Panc1 (cell line): ENCODE measurements at regions not wholly inside any gene's neighbourhood (a gene's known extent, or its start where the extent isn't known, plus 50 kb on each side); places are given as distances from the start of the nearest gene placed in this dataset.

Experiments
- ATAC-seq: fragments of 200-7000 bp; cut with Tn5 transposase; 2 replicates; pipeline ENCODE4 v1.9.1; 2020; ENCODE audit warnings: mild to moderate bottlenecking, moderate library complexity
- BruUV-seq: library from RNA; stranded (reverse); fragments of 400-500 nt; replicated peaks from 2 replicates; lab custom pipeline; 2021; lab: Mats Ljungman, UMichigan
- CTCF ChIA-PET: fragments of 300-600 bp; sonication (Branson Sonifier 250); formaldehyde crosslinking; loops from one replicate; lab custom pipeline; 2022; ENCODE audit warnings: antibody characterized with exemption; lab: Charles Lee
- POLR2A ChIA-PET: fragments of 300-600 bp; sonication (Branson Sonifier 250); formaldehyde crosslinking; loops from one replicate; lab custom pipeline; 2022; ENCODE audit warnings: antibody characterized with exemption; lab: Charles Lee
- DNase-seq: peaks from one replicate; pipeline ENCODE4 v3.0.0-alpha.2; 2010; ENCODE audit warnings: low read depth, low spot score
- H3K27ac ChIP-seq: 2 replicates; pipeline ENCODE4 v1.5.1; 2011; ENCODE audit warnings: mild to moderate bottlenecking, low read length, inconsistent platforms
- H3K27me3 ChIP-seq: fragments of 200-500 bp; sonication (Bioruptor generic); 2 replicates; pipeline ENCODE4 v1.6.0; 2014; ENCODE audit warnings: low read length, inconsistent platforms; ENCODE audit not compliant: control insufficient read depth, insufficient read depth
- H3K36me3 ChIP-seq: fragments of 200-500 bp; sonication (Bioruptor generic); 2 replicates; pipeline ENCODE4 v1.5.1; 2014; ENCODE audit warnings: inconsistent platforms, mild to moderate bottlenecking, low read length, moderate library complexity; ENCODE audit not compliant: control insufficient read depth, insufficient read depth
- H3K4me1 ChIP-seq: 2 replicates; pipeline ENCODE4 v1.5.1; 2011; ENCODE audit warnings: inconsistent platforms, mild to moderate bottlenecking, low read length, moderate library complexity; ENCODE audit not compliant: control insufficient read depth, insufficient read depth
- H3K4me3 ChIP-seq, 2 experiments: 2 replicates each; pipeline ENCODE4 v1.5.1; 2011 to 2012; ENCODE audit warnings: low read depth in 2 of 2, low read length in 2 of 2, mild to moderate bottlenecking in 2 of 2, inconsistent platforms in 1 of 2, moderate library complexity in 1 of 2
- H3K9me3 ChIP-seq: fragments of 200-500 bp; sonication (Bioruptor generic); 2 replicates; pipeline ENCODE4 v1.5.1; 2014; ENCODE audit warnings: low read depth, mild to moderate bottlenecking, inconsistent platforms, low read length, moderate library complexity; ENCODE audit not compliant: control insufficient read depth, insufficient read depth
- POLR2AphosphoS5 ChIP-seq: IDR thresholded peaks from 2 replicates; pipeline ENCODE4 v1.6.1; 2012; ENCODE audit warnings: mild to moderate bottlenecking, low read depth, low read length, moderate library complexity
- SIN3A ChIP-seq: IDR thresholded peaks from 2 replicates; pipeline ENCODE4 v1.6.1; 2012; ENCODE audit warnings: low read depth, mild to moderate bottlenecking, low read length, moderate library complexity, borderline replicate concordance; ENCODE audit not compliant: insufficient read depth
- TCF7L2 ChIP-seq: IDR thresholded peaks from 2 replicates; pipeline ENCODE4 v1.6.1; 2011; ENCODE audit warnings: mild to moderate bottlenecking, low read depth, low read length, inconsistent platforms
- in situ Hi-C: cut with HindIII; loops from 2 replicates; pipeline ENCODE4 v1.10.0; 2016; ENCODE audit warnings: low sequenced_read_pairs, low pct_unique_long_range_greater_than_20kb
- intact Hi-C: fragments of 100-400 bp; cut with micrococcal nuclease; formaldehyde crosslinking; loops from one replicate; pipeline ENCODE4 v1.10.0; 2022; ENCODE audit not compliant: unreplicated experiment
- TF ChIP-seq, protein P1 (sequence below): fragments of 450-650 bp; IDR thresholded peaks from 2 replicates; pipeline ENCODE4 v1.5.1; 2017; ENCODE audit warnings: mild to moderate bottlenecking
- TF ChIP-seq, protein P2 (sequence below), 2 experiments: IDR thresholded peaks; 2 replicates each; pipeline ENCODE4 v1.6.1; 2011 to 2012; ENCODE audit warnings: low read depth in 2 of 2, control low read depth in 1 of 2, low read length in 1 of 2, mild to moderate bottlenecking in 1 of 2, moderate library complexity in 1 of 2; ENCODE audit not compliant: insufficient read depth in 1 of 2

DNA sequence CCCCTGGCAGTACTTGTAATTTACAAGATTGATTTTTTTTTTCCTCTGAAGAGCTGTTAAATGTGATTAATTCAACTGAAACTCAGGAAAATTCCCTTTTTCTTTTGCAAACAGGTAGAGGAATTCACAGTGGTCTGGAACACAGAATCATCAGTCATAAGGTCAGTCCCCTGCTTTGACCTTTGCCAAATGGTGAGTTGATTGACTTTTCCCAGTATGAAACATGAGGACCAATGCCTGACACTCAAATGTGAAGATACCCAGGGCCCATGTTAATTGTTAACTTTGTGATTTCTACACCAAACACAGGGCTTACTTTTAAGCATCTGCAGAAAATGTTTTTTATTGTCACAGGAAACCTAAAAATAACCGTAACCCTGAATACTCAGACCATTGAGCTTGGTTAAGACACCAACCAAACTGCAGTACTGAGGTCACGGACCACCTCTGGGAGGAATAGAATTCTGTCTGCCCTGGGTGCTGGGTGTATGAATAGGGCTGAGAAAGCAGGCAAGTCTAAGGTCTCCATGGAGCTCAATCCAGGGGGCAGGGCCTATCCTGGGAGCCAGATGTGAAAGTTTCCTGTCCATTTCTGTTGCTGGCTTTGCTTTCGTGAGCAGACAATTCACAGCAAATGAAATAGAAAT lies 192.4 kb downstream of the TMX1 start:
- Histone ChIP-seq H3K27me3 (no peaks in the 10 kb centered on the region), H3K9me3 (no peaks in the 10 kb centered on the region), H3K4me3 (no peak overlapping the region), H3K4me1 (no peaks in the 10 kb centered on the region), H3K27ac (no peak overlapping the region), H3K36me3 (no peaks in the 10 kb centered on the region)
- intact Hi-C loops (no loop called here), in situ Hi-C loops (no loop called here)
- ATAC-seq (no peak), DNase-seq (no peak)
- ChIA-PET POLR2A (no interaction called here), CTCF (no interaction called here)
- BruUV-seq: no TSS peak
- TF ChIP-seq, protein P1, sequence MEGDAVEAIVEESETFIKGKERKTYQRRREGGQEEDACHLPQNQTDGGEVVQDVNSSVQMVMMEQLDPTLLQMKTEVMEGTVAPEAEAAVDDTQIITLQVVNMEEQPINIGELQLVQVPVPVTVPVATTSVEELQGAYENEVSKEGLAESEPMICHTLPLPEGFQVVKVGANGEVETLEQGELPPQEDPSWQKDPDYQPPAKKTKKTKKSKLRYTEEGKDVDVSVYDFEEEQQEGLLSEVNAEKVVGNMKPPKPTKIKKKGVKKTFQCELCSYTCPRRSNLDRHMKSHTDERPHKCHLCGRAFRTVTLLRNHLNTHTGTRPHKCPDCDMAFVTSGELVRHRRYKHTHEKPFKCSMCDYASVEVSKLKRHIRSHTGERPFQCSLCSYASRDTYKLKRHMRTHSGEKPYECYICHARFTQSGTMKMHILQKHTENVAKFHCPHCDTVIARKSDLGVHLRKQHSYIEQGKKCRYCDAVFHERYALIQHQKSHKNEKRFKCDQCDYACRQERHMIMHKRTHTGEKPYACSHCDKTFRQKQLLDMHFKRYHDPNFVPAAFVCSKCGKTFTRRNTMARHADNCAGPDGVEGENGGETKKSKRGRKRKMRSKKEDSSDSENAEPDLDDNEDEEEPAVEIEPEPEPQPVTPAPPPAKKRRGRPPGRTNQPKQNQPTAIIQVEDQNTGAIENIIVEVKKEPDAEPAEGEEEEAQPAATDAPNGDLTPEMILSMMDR: no peak

DNA sequence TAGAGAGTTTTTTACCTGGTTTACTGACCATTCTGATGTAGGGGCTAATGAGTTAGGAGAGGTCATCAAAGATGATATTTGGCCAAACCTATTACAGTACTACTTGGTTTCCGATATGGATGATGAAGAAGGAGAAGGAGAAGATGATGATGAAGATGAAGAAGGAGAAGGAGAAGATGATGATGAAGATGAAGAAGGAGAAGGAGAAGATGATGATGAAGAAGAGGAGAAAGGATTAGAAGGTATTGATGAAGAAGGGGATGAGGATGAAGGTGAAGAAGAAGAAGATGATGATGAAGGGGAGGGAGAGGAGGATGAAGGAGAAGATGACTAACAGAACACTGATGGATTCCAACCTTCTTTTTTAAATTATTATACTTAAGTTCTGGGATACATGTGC lies 196.6 kb downstream of the TMX1 start:
- TF ChIP-seq, protein P2, sequence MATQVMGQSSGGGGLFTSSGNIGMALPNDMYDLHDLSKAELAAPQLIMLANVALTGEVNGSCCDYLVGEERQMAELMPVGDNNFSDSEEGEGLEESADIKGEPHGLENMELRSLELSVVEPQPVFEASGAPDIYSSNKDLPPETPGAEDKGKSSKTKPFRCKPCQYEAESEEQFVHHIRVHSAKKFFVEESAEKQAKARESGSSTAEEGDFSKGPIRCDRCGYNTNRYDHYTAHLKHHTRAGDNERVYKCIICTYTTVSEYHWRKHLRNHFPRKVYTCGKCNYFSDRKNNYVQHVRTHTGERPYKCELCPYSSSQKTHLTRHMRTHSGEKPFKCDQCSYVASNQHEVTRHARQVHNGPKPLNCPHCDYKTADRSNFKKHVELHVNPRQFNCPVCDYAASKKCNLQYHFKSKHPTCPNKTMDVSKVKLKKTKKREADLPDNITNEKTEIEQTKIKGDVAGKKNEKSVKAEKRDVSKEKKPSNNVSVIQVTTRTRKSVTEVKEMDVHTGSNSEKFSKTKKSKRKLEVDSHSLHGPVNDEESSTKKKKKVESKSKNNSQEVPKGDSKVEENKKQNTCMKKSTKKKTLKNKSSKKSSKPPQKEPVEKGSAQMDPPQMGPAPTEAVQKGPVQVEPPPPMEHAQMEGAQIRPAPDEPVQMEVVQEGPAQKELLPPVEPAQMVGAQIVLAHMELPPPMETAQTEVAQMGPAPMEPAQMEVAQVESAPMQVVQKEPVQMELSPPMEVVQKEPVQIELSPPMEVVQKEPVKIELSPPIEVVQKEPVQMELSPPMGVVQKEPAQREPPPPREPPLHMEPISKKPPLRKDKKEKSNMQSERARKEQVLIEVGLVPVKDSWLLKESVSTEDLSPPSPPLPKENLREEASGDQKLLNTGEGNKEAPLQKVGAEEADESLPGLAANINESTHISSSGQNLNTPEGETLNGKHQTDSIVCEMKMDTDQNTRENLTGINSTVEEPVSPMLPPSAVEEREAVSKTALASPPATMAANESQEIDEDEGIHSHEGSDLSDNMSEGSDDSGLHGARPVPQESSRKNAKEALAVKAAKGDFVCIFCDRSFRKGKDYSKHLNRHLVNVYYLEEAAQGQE (IDR thresholded peaks at IDR 0.05; ENCODE audit: insufficient read depth in 1 of 2, low read depth in 2 of 2, low read length in 1 of 2): no peak
- TF ChIP-seq SIN3A (no peak), TCF7L2 (no peak), POLR2AphosphoS5 (no peak)
- TF ChIP-seq, protein P1: no peak
- in situ Hi-C loops: no loop called here

More for the DNA sequence above, 196.6 kb downstream of the TMX1 start:
- no peak for ATAC-seq
- H3K9me3 ChIP-seq: no peaks in the 10 kb centered on the region
- no peaks in the 10 kb centered on the region for H3K27me3 ChIP-seq
- intact Hi-C loops: no loop called here
- H3K27ac ChIP-seq: no peak overlapping the region
- no peaks in the 10 kb centered on the region for H3K4me1 ChIP-seq
- no TSS peak for BruUV-seq
- ChIA-PET POLR2A (no interaction called here), CTCF (no interaction called here)
- DNase-seq: no peak
- H3K36me3 ChIP-seq: no peaks in the 10 kb centered on the region
- H3K4me3 ChIP-seq: no peak overlapping the region
